ENCODE measurements at regions not wholly inside any gene's neighbourhood (a gene's known extent, or its start where the extent isn't known, plus 50 kb on each side); places are given as distances from the start of the nearest gene placed in this dataset.

DNA sequence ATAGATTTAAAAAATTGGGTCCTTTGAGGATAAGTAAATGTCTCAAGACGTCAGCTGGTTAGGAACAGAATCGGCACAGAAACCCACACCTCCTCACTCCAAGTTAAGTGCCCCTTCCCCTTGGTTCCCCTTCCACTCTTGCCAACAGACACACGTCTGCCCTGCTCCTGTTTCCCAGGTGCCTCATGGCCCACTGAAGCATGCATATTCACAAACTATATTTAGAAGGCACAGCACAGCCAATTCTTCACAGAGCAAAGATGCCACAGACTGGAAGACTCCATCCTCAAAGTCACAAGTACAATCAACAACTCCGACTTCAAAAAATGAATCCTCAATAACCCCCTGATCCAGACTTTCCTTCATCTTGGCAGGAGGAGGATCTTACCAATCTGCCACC, 295.4 kb upstream of the NR2F2 start:
- TF ChIP-seq, protein P1, sequence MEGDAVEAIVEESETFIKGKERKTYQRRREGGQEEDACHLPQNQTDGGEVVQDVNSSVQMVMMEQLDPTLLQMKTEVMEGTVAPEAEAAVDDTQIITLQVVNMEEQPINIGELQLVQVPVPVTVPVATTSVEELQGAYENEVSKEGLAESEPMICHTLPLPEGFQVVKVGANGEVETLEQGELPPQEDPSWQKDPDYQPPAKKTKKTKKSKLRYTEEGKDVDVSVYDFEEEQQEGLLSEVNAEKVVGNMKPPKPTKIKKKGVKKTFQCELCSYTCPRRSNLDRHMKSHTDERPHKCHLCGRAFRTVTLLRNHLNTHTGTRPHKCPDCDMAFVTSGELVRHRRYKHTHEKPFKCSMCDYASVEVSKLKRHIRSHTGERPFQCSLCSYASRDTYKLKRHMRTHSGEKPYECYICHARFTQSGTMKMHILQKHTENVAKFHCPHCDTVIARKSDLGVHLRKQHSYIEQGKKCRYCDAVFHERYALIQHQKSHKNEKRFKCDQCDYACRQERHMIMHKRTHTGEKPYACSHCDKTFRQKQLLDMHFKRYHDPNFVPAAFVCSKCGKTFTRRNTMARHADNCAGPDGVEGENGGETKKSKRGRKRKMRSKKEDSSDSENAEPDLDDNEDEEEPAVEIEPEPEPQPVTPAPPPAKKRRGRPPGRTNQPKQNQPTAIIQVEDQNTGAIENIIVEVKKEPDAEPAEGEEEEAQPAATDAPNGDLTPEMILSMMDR (IDR thresholded peaks at IDR 0.05; ENCODE audit: low read depth, low read length) = no peak
- no peak overlapping the region for H3K4me3 ChIP-seq (ENCODE audit: low read depth, low read length)

DNA sequence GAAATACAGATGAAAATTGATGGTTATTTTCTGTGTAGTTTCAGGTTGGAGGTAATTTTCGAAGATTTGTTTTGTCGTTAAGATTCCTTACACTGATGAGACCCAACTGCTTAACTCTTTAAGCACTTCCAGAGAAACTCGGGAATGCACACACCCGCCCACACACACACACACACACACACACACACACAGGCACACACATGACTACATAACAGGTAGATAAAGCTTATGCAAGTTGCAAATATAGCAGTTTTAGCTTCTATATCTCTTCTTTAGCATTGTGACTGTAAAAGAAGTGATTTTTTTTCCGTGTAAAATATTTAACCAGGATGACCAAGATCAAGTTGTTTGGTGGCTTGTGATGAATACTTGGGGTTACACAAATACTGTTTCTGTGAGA, 294.9 kb upstream of the NR2F2 start:
- no peak overlapping the region for H3K4me3 ChIP-seq (ENCODE audit: low read depth, low read length)
- TF ChIP-seq, protein P1 (IDR thresholded peaks at IDR 0.05; ENCODE audit: low read depth, low read length) = no peak

DNA sequence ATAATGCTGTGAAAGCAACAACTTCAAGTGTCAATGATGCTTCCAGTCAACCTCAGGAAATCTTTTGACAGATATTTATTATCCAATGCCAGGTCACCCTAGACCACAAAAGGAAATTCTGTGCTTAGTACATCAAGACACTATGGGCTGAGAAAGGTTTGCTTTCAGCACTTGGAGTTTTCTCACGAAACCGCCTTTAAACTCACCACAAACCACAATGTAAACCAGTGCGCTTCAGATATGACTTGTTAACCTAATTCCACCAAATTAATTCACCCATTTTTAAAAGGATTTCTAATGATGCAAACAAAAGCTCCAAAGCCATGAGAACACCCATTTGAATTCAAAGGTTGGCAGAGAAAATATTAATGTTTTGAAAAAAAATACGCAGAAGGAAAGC, 292.9 kb upstream of the NR2F2 start:
- H3K4me3 ChIP-seq (ENCODE audit: low read depth, low read length) = no peak overlapping the region
- TF ChIP-seq, protein P1 (IDR thresholded peaks at IDR 0.05; ENCODE audit: low read depth, low read length) = no peak

DNA sequence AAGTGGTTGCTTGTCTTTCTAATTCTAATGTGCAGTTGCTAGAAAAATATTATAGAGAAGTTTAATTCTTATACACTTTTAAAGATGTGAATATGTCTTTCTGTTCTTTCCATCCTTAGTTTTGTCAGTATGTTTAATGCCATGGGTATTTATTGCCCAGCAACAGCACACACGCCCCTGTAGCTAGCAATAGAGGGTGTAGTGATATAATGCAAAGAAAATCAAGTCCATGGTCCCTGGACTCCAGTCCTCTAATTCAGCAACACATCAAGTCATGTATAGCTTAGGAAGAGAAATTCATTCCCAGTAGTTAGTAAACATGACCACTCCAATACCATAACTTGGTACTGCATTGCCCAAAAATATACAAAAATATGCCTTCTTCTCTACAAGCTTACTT, 292.4 kb upstream of the NR2F2 start:
- TF ChIP-seq, protein P1 (IDR thresholded peaks at IDR 0.05; ENCODE audit: low read depth, low read length) = no peak
- H3K4me3 ChIP-seq (ENCODE audit: low read depth, low read length) = no peak overlapping the region

DNA sequence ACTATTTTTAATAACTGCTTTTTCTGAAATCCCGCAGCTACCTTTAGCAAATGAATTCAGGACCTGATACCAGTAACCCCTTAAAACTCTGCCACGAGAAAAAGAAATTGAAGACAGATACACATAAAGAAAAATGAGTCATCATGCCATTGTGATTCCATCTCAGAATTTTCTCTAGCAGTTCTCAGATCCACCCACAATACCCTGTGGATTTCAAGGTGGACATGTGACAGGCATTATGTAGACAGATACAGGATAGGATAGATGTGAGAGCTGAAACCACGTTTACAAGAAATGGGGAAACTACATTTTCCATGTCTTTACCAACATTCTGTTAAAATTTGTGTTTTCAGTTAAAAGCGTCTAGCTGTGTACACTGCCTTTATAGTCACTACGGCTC, 291.9 kb upstream of the NR2F2 start:
- TF ChIP-seq, protein P1 (IDR thresholded peaks at IDR 0.05; ENCODE audit: low read depth, low read length) = no peak
- H3K4me3 ChIP-seq (ENCODE audit: low read depth, low read length) = no peak overlapping the region

DNA sequence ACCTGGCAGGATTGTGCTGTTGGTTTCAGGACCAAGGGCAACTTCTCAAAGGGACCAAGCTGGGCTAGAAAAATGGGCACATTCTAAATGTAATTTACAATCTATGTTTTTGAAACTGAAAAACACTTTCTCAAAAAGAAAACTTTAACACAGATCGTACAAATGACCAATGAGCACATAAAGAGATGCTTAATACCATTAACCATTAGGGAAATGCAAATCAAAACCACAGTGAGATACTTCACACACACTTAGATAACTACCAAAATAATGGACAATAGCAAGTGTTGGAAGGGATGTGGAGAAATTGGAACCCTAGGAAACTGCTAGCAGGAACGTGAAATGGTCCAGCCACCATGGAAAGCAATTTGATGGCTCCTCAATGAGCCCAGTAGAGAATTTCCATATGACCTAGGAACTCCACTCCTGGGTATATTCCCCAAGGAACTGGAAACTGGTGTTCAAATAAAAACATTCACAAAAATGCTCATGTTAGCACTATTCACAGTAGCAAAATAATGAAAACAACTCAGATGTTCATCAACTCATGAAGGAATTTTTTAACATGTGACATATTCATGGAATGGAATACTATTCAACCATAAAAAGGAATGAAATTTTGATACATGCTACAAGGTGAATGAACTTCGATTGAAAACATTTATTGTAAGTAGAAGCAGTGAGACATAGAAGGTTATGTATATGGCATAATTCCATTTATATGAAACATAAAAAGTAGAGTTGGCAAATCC, 288.3 kb upstream of the NR2F2 start:
- TF ChIP-seq, protein P1 (IDR thresholded peaks at IDR 0.05; ENCODE audit: low read depth, low read length) = no peak
- H3K4me3 ChIP-seq (ENCODE audit: low read depth, low read length) = no peak overlapping the region

DNA sequence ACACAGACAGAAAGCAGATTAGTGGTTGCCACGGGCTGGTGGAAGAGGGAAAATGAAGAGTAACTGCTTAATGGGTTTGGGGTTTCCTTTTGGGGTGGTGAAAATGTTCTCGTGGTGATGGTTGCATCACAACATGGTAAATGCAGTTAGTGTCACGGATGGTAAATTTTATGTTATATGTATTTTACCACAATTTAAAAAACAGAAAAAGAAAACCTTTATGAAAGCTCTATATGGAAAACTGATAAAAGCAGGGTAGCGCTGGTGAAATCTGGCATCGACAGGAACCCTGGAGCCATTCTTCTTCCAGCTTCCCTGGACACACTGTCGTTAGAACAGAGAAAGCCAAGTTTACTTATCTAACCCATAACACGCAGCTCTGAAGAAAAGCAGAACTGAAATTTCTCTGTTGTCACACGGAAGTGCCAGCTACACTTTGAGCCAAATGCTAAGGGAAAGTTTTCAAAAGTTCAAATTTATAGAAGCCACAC, 287.7 kb upstream of the NR2F2 start:
- TF ChIP-seq, protein P1 (IDR thresholded peaks at IDR 0.05; ENCODE audit: low read depth, low read length) = no peak
- H3K4me3 ChIP-seq (ENCODE audit: low read depth, low read length) = no peak overlapping the region
